A172 (cell line): ENCODE measurements at regions not wholly inside any gene's neighbourhood (a gene's known extent, or its start where the extent isn't known, plus 50 kb on each side); places are given as distances from the start of the nearest gene placed in this dataset.

Source experiments
- DNase-seq: peaks from one replicate; pipeline ENCODE4 v3.0.0-alpha.2; 2015; ENCODE audit warnings: low spot score

DNA sequence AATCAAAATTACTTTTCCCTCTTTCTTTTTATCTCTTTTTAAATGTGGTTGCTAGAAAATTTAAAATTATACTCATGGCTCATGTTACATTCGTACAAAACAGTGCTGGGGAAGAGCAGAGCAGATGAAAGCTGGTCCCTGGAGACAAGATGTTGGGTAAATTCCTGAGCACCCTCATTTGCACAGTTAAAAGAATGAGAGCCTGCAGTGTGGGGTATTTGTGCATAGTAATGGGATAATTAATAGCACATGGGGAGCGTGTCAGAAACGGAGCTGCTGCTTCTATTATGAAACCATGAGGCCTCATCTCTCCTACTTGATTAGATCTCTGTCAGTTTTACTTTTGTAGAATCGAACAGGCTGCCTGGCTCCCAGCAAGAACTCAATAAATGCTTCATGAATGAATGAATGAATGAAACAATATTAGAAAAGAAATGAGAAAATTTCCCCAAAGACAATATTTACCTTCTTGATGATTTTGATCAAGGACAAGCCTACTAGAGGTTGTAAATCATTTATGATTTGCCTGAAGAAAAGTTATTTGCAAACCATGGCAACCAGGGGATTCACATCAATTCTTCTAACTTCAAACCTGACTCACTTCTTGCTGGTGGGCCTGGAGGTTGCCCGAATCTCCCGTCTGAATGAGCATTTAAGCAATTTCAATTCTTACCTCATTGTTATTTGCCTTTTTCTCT, 177.2 kb upstream of the TUT7 start:
- DNase-seq, result no peak

GRCh38 chr9:86529496-86530275, 175.5 kb upstream of the TUT7 start:
- no peak for DNase-seq

GRCh38 chr9:86526021-86526420, 171.8 kb upstream of the TUT7 start:
- DNase-seq, result no peak

GRCh38 chr9:86525182-86525581, 171.0 kb upstream of the TUT7 start:
- no peak for DNase-seq

DNA sequence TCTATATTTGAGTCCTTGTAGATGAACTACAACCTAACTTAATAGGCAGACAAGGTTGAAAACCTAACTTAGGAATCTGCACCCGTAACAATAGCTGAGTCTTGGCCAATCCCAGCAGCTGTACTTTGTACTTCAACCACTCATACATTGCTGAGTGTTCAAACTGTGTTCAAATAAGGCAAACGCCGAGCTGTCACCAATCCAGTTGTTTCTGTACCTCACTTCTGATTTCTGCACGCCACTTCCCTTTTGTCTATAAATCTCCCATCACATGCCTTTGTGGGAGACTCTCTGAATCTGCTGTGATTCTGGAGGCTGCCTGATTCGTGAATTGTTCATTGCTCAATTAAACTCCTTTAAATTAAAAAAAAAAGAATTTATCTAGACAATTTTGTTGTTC, 167.8 kb upstream of the TUT7 start:
- DNase-seq, result no peak

DNA sequence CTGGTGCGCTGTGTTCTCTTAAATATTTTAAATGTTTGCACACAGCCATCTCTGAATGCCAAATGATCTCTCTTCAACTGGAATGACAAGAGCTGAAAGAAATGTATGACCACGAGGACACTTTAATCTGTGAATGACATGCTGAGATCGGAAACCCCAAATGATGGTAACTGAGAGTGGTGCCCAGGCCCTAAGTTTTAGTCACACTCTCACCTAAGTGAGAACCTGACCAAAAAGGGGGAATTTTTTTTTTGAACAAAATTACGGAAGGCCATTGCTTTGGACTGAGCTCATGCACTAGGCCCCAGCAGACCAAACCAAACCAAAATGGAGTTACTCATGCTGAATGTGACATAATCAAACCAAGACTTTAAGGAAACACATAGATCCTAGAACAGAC, 167.1 kb upstream of the TUT7 start:
- no peak for DNase-seq

GRCh38 chr9:86519066-86519615, 164.9 kb upstream of the TUT7 start:
- no peak for DNase-seq

- no peak for DNase-seq
Measured at GRCh38 chr9:86517475-86517874, 163.3 kb upstream of the TUT7 start.

- no peak for DNase-seq
Measured at GRCh38 chr9:86516564-86516963, 162.4 kb upstream of the TUT7 start.

- no peak for DNase-seq
Measured at GRCh38 chr9:86515221-86515620, 161.0 kb upstream of the TUT7 start.

DNA sequence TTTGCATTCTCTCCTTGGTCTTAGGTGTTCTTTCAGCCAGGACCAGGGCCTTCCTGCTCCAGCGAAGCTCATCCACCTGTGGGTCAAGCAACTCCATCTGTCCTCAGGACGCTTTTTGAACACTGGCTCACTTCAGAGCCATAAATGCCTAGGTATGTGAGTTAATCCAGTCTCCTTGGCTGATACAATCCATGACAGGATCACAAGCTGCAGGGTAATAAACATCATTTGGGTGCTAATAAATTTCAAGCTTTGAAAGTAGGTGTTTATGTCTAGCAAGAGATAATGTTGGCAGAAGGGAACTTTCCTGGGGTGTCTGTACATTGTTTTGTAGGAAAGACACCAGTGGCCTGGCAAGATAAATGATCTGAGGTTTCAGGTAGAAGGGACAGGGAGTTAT, 159.2 kb upstream of the TUT7 start:
- no peak for DNase-seq

GRCh38 chr9:86512929-86513328, 158.7 kb upstream of the TUT7 start:
- no peak for DNase-seq

GRCh38 chr9:86511614-86512360, 157.6 kb upstream of the TUT7 start:
- no peak for DNase-seq

DNA sequence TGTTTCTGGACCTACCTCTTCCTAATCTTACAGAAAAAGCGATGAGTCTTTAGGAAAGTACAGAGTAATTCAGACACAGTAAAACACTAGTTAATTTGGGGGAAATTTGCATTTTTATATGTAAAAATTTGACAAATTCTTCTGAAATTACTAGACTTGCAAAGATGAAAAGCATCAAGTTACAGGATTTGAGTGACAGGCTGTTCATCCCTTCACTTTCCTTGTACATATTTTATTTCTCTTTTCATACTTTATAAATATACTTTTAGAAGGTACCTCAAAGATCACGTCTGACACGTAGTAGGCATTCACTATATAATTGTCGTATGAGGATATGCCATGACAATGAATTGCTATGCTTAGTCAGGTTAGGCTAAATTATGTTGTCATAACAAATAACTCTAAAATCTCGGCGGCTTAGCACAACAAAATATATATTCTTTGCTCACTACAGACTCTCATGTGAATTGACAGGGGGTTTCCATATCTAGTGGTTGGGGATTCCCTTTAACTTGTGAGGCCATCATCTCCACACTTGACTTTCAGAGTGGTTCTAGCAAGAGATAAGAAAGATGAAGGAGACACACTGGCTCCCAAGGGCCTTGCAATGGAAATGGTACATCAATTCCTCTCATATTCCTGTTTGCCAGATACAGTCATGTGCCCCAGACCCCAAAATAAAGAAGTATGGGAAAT, 154.1 kb upstream of the TUT7 start:
- DNase-seq, result no peak

DNA sequence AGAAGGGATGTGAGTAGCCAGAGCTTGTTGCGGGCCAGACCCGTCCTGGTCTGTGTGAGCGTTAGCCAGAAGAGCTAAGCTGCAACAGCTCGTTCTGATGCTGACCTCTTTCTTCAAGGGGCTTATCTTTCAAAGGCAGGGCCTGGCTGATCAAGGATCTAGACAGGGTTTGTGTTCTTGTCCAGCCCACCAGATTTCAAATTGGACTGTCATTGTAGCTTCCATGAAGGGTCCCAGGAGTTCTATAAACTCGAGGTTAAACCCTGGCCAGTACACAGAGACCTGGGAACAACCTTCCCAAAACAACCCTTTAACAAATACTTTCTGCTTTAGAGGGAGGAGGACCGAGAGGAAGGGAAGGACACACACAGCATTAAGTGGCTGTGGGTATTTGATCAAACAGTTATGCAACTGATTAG, 153.0 kb upstream of the TUT7 start:
- no peak for DNase-seq

GRCh38 chr9:86503942-86504341, 149.7 kb upstream of the TUT7 start:
- no peak for DNase-seq

- DNase-seq, result no peak
Measured at GRCh38 chr9:86503314-86503713, 149.1 kb upstream of the TUT7 start.

- DNase-seq, result peak; percentile 89
Measured at GRCh38 chr9:86500667-86501435, 146.6 kb upstream of the TUT7 start.

GRCh38 chr9:86500031-86500430, 145.8 kb upstream of the TUT7 start:
- no peak for DNase-seq

- peak; percentile 86 for DNase-seq
Measured at GRCh38 chr9:86494644-86495111, 140.5 kb upstream of the TUT7 start.
